ENCODE measurements at regions not wholly inside any gene's neighbourhood (a gene's known extent, or its start where the extent isn't known, plus 50 kb on each side); places are given as distances from the start of the nearest gene placed in this dataset.

DNA sequence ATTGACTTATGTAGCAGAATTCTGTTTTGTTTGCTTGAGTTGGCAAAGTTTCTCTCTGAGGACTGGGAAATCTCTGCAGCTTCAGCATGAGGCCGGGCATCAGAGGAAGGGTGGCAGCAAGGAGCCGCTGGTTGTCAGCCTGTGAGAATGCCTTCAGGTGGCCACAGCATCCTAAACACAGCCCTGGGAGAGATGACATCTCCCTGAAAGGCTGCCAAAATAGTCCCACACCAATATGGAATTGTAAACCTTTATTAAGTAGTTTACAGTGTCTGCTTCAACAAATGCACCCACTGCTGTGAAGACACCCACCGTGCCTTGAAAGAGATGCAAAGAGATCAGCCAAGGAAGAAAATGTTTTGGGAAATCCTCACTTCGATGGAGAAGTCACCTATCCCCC is 609.7 kb upstream of the ARRDC4 start:
- Histone ChIP-seq H3K9me3 (no peaks in the 10 kb centered on the region), H3K4me1 (no peaks in the 10 kb centered on the region), H3K27me3 (no peaks in the 10 kb centered on the region), H3K4me3 (no peak overlapping the region), H3K27ac (no peak overlapping the region), H3K36me3 (no peaks in the 10 kb centered on the region)
- no peak for DNase-seq (ENCODE audit: low spot score in 2 of 2)
- intact Hi-C loops (cut with DNase I) = no loop called here
- TF ChIP-seq, protein P1, sequence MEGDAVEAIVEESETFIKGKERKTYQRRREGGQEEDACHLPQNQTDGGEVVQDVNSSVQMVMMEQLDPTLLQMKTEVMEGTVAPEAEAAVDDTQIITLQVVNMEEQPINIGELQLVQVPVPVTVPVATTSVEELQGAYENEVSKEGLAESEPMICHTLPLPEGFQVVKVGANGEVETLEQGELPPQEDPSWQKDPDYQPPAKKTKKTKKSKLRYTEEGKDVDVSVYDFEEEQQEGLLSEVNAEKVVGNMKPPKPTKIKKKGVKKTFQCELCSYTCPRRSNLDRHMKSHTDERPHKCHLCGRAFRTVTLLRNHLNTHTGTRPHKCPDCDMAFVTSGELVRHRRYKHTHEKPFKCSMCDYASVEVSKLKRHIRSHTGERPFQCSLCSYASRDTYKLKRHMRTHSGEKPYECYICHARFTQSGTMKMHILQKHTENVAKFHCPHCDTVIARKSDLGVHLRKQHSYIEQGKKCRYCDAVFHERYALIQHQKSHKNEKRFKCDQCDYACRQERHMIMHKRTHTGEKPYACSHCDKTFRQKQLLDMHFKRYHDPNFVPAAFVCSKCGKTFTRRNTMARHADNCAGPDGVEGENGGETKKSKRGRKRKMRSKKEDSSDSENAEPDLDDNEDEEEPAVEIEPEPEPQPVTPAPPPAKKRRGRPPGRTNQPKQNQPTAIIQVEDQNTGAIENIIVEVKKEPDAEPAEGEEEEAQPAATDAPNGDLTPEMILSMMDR (IDR thresholded peaks at IDR 0.05) = no peak

DNA sequence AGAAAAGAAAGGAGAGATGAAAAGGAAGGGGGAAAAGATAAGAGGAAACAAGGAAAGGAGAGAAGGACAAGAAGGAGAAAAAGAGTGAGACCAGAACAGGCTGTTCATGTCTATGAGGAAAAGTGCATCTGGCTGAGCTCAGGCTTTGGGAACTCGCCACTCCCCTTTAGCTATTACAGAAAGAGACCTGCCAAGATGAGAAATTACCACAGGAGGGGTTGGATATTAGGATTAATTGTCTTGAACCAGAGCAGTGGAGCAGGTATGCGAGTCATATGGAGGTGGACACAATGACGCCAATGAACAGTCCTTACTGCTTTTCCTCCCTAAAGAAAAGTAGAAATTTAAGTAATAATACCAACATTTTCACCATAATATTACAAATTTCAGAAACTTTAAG is 577.0 kb upstream of the ARRDC4 start:
- no peak overlapping the region for H3K27ac ChIP-seq
- H3K9me3 ChIP-seq = no peaks in the 10 kb centered on the region
- no peaks in the 10 kb centered on the region for H3K4me1 ChIP-seq
- H3K4me3 ChIP-seq = no peak overlapping the region
- no peak for DNase-seq (ENCODE audit: low spot score in 2 of 2)
- H3K36me3 ChIP-seq = no peaks in the 10 kb centered on the region
- H3K27me3 ChIP-seq = no peaks in the 10 kb centered on the region
- intact Hi-C loops (cut with DNase I) = no loop called here
- TF ChIP-seq, protein P1 (IDR thresholded peaks at IDR 0.05) = no peak

DNA sequence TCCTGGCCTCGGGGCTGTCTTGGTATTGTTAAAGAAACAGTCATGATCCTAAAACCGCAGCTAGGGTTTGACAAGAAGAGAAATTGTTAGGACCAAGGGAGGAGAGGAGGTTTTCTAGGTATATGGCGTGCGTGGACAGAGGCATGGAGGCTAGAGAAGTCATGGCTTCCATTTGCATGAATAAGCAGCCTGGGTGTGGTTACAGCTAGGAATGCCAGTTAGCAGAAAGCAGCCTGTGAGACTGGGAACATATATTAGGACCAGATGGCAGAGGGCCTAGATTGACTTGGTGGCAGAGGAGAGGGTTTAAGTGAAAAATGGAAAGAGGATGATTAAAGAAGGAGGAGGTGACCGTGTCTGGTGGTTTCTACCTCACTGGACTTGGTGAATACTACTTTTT is 573.6 kb upstream of the ARRDC4 start:
- Histone ChIP-seq H3K4me3 (no peak overlapping the region), H3K36me3 (no peaks in the 10 kb centered on the region), H3K27ac (no peak overlapping the region), H3K9me3 (no peaks in the 10 kb centered on the region), H3K27me3 (no peaks in the 10 kb centered on the region), H3K4me1 (no peaks in the 10 kb centered on the region)
- intact Hi-C loops (cut with DNase I) = no loop called here
- no peak for DNase-seq (ENCODE audit: low spot score in 2 of 2)
- TF ChIP-seq, protein P1 (IDR thresholded peaks at IDR 0.05) = no peak

DNA sequence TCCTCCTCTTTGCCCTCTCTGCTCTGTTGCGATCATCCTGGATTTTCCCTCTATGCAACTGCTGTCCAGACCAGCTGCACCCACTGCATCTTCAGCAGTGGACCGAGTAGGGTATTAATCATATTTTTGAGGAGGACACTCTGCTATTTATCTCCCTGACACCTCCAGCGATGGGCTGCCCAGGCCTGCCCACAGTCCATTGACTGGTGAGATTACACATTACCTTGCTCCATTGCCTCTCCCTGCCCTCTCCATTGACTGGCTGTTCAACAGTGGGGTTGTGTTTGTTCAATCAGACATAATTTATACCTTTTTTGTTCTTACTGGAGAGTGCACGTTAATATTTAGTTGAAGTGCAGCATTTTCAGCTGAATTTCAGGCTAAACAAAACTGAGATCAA is 559.3 kb upstream of the ARRDC4 start:
- no peaks in the 10 kb centered on the region for H3K4me1 ChIP-seq
- no peaks in the 10 kb centered on the region for H3K36me3 ChIP-seq
- no peak for DNase-seq (ENCODE audit: low spot score in 2 of 2)
- H3K27ac ChIP-seq = no peak overlapping the region
- intact Hi-C loops (cut with DNase I) = no loop called here
- no peak overlapping the region for H3K4me3 ChIP-seq
- TF ChIP-seq, protein P1 (IDR thresholded peaks at IDR 0.05) = no peak
- H3K27me3 ChIP-seq = no peaks in the 10 kb centered on the region
- H3K9me3 ChIP-seq = no peaks in the 10 kb centered on the region

DNA sequence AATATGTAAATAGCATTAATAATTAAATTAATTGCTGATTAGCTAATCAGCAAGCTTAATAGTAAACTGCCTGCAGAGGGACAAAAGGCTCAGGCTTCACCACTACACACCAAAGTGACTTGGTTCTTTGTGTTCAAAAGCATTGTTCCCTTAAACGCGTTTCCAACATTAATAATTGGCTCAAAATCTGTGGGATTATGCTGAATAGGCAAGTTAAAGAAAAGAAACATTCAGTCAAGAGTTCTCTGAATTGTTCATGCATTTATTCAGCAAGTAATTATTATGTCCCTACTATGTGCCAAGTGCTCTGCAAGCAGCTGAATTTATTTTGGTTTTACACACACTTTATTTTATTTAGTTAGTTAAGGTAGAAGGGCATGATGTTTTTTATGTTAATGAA is 558.5 kb upstream of the ARRDC4 start:
- no peak for DNase-seq (ENCODE audit: low spot score in 2 of 2)
- intact Hi-C loops (cut with DNase I) = no loop called here
- Histone ChIP-seq H3K27ac (no peak overlapping the region), H3K27me3 (no peaks in the 10 kb centered on the region), H3K4me3 (no peak overlapping the region), H3K4me1 (no peaks in the 10 kb centered on the region), H3K36me3 (no peaks in the 10 kb centered on the region), H3K9me3 (no peaks in the 10 kb centered on the region)
- TF ChIP-seq, protein P1 (IDR thresholded peaks at IDR 0.05) = no peak

DNA sequence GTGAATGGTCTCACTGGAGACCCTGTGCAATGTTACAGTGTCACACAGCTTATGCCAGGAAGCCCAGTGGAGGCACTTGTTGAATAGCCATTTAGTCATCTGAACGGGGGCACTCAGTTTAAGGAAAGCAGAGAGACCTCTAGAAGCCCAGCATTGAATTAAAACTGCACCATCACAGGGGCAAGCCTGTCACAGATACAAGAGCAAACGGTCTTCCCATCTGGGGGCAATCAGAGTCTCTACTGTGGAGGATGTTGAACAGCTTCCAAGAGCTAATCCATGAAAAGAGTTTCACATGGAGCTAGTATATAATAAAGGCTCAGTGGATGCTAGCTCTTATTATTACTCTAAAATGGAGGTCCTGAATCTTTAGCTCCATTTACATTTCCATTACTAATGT is 553.7 kb upstream of the ARRDC4 start:
- Histone ChIP-seq H3K27me3 (no peaks in the 10 kb centered on the region), H3K4me3 (no peak overlapping the region), H3K9me3 (no peaks in the 10 kb centered on the region), H3K27ac (no peak overlapping the region), H3K4me1 (no peaks in the 10 kb centered on the region), H3K36me3 (no peaks in the 10 kb centered on the region)
- TF ChIP-seq, protein P1 (IDR thresholded peaks at IDR 0.05) = no peak
- intact Hi-C loops (cut with DNase I) = no loop called here
- no peak for DNase-seq (ENCODE audit: low spot score in 2 of 2)
